ENCODE measurements at regions not wholly inside any gene's neighbourhood (a gene's known extent, or its start where the extent isn't known, plus 50 kb on each side); places are given as distances from the start of the nearest gene placed in this dataset.
A peak's percentile ranks its signal among the peaks of the same experiment; 100 is the strongest.

- intact Hi-C loops (cut with micrococcal nuclease) = loop anchor here (5.0 kb wide), 1 partner anchor 647 kb away; no protein-coding TSS in a partner anchor
- no TSS peak for BruUV-seq (replicated peaks)
- Mint-ChIP-seq H3K4me1 (ENCODE audit: insufficient read depth, unreplicated experiment) (peaks cover 7% of the 10 kb centered on the region), H3K36me3 (ENCODE audit: insufficient read depth, unreplicated experiment) (no peaks in the 10 kb centered on the region), H3K27me3 (ENCODE audit: insufficient read depth, unreplicated experiment) (no peaks in the 10 kb centered on the region), H3K27ac (ENCODE audit: low read depth, unreplicated experiment) (no peak overlapping the region), H3K9me3 (ENCODE audit: unreplicated experiment) (no peaks in the 10 kb centered on the region), H3K4me3 (ENCODE audit: unreplicated experiment) (no peak overlapping the region)
- TF ChIP-seq CTCF (IDR thresholded peaks at IDR 0.05; ENCODE audit: unreplicated experiment) = no peak
- ChIA-PET POLR2A (no interaction called here), CTCF (interaction anchor here (0.6 to 1.9 kb wide), 17 partner anchors 9 to 1258 kb away, joined by 3 to 14 read pairs (median 4); no protein-coding TSS in a partner anchor)
- DNase-seq (ENCODE audit: unreplicated experiment) = no peak
Observed at GRCh38 chr11:131025421-131026125, 109.3 kb upstream of the SNX19 start.

DNA sequence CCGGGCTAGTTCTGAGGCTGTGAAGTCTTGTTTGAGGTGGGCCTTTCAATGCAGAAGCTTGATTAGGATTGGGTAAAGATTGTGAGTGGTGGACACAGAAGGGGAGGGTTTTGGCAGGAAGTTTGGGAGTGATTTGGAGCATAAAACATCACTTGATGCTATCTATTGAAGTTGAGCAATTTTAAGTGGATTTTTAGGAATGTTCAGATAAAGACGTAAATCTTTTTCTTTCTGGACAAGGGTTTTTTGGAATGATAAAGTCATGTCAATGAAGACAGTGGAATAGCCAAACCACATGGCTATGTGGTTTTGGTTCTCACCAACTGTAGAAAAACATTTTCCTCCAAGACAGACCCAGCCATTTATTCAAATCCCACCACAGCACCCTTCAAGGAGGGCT lies 111.2 kb upstream of the SNX19 start:
- TF ChIP-seq CTCF (IDR thresholded peaks at IDR 0.05; ENCODE audit: unreplicated experiment) = no peak
- no TSS peak for BruUV-seq (replicated peaks)
- intact Hi-C loops (cut with micrococcal nuclease) = loop anchor here (5.0 kb wide), 1 partner anchor 645 kb away; no protein-coding TSS in a partner anchor
- Mint-ChIP-seq H3K27me3 (ENCODE audit: insufficient read depth, unreplicated experiment) (no peaks in the 10 kb centered on the region), H3K27ac (ENCODE audit: low read depth, unreplicated experiment) (no peak overlapping the region), H3K4me3 (ENCODE audit: unreplicated experiment) (no peak overlapping the region), H3K36me3 (ENCODE audit: insufficient read depth, unreplicated experiment) (no peaks in the 10 kb centered on the region), H3K9me3 (ENCODE audit: unreplicated experiment) (no peaks in the 10 kb centered on the region), H3K4me1 (ENCODE audit: insufficient read depth, unreplicated experiment) (peaks cover 7% of the 10 kb centered on the region)
- no peak for DNase-seq (ENCODE audit: unreplicated experiment)
- ChIA-PET POLR2A (no interaction called here), CTCF (interaction anchor here (0.6 to 1.9 kb wide), 3 partner anchors 31 to 106 kb away, joined by 3 to 8 read pairs (median 3); no protein-coding TSS in a partner anchor)

GRCh38 chr11:131033151-131033651 lies 116.9 kb upstream of the SNX19 start:
- Mint-ChIP-seq H3K27me3 (ENCODE audit: insufficient read depth, unreplicated experiment) (no peaks in the 10 kb centered on the region), H3K27ac (ENCODE audit: low read depth, unreplicated experiment) (peak overlapping the region; percentile 47), H3K4me3 (ENCODE audit: unreplicated experiment) (no peak overlapping the region), H3K4me1 (ENCODE audit: insufficient read depth, unreplicated experiment) (peaks cover 12% of the 10 kb centered on the region), H3K36me3 (ENCODE audit: insufficient read depth, unreplicated experiment) (no peaks in the 10 kb centered on the region), H3K9me3 (ENCODE audit: unreplicated experiment) (no peaks in the 10 kb centered on the region)
- CTCF ChIA-PET = interaction anchor here (0.8 to 1.5 kb wide), 2 partner anchors 54 to 641 kb away, joined by 4 to 5 read pairs; no protein-coding TSS in a partner anchor
- BruUV-seq (replicated peaks) = no TSS peak
- intact Hi-C loops (cut with micrococcal nuclease) = no loop called here
- peak; percentile 76 for DNase-seq (ENCODE audit: unreplicated experiment)
- no peak for TF ChIP-seq CTCF (IDR thresholded peaks at IDR 0.05; ENCODE audit: unreplicated experiment)
- POLR2A ChIA-PET = interaction anchor here (0.6 kb wide), 1 partner anchor 9 kb away, joined by 3 read pairs; no protein-coding TSS in a partner anchor

GRCh38 chr11:131036514-131036913 lies 120.2 kb upstream of the SNX19 start:
- BruUV-seq (replicated peaks) = no TSS peak
- no peaks in the 10 kb centered on the region for H3K36me3 Mint-ChIP-seq (ENCODE audit: insufficient read depth, unreplicated experiment)
- no peaks in the 10 kb centered on the region for H3K9me3 Mint-ChIP-seq (ENCODE audit: unreplicated experiment)
- no peaks in the 10 kb centered on the region for H3K27me3 Mint-ChIP-seq (ENCODE audit: insufficient read depth, unreplicated experiment)
- no peak overlapping the region for H3K4me3 Mint-ChIP-seq (ENCODE audit: unreplicated experiment)
- no peak overlapping the region for H3K27ac Mint-ChIP-seq (ENCODE audit: low read depth, unreplicated experiment)
- no peak for TF ChIP-seq CTCF (IDR thresholded peaks at IDR 0.05; ENCODE audit: unreplicated experiment)
- CTCF ChIA-PET = interaction anchor here (0.5 to 1.2 kb wide), 8 partner anchors 11 to 631 kb away, joined by 3 to 5 read pairs (median 3); no protein-coding TSS in a partner anchor
- peaks cover 24% of the 10 kb centered on the region for H3K4me1 Mint-ChIP-seq (ENCODE audit: insufficient read depth, unreplicated experiment)
- POLR2A ChIA-PET = no interaction called here
- no peak for DNase-seq (ENCODE audit: unreplicated experiment)
- intact Hi-C loops (cut with micrococcal nuclease) = no loop called here

Data from MCF 10A (cell line).